H9 (cell line): ENCODE measurements at regions not wholly inside any gene's neighbourhood (a gene's known extent, or its start where the extent isn't known, plus 50 kb on each side); places are given as distances from the start of the nearest gene placed in this dataset.

Experiments
- DNase-seq: peaks from one replicate; pipeline ENCODE4 v3.0.0-alpha.2; 2017
- H2AFZ ChIP-seq: one replicate; pipeline ENCODE4 v1.6.1; 2013; ENCODE audit warnings: mild to moderate bottlenecking, low read length, control low read depth, moderate library complexity
- H2AK5ac ChIP-seq: 2 replicates; pipeline ENCODE4 v1.6.1; 2013; ENCODE audit warnings: low read length, control low read depth, mixed read lengths; ENCODE audit not compliant: insufficient read length
- H2BK120ac ChIP-seq: one replicate; pipeline ENCODE4 v1.6.1; 2013; ENCODE audit warnings: low read depth, mild to moderate bottlenecking, low read length, control low read depth, inconsistent platforms; ENCODE audit not compliant: poor library complexity, severe bottlenecking
- H2BK12ac ChIP-seq: 2 replicates; pipeline ENCODE4 v1.6.1; 2013; ENCODE audit warnings: low read length, control low read depth, mixed read lengths, low read depth; ENCODE audit not compliant: insufficient read length
- H2BK15ac ChIP-seq: 2 replicates; pipeline ENCODE4 v1.6.1; 2013; ENCODE audit warnings: low read depth, low read length, control low read depth
- H2BK20ac ChIP-seq: one replicate; pipeline ENCODE4 v1.6.1; 2013; ENCODE audit warnings: low read depth, mild to moderate bottlenecking, low read length, control low read depth, inconsistent platforms; ENCODE audit not compliant: poor library complexity, severe bottlenecking
- H2BK5ac ChIP-seq: 2 replicates; pipeline ENCODE4 v1.6.1; 2013; ENCODE audit warnings: low read length, control low read depth, mixed read lengths; ENCODE audit not compliant: insufficient read length
- H3K14ac ChIP-seq: 2 replicates; pipeline ENCODE4 v1.6.1; 2013; ENCODE audit warnings: low read length, control low read depth; ENCODE audit not compliant: insufficient read depth
- H3K18ac ChIP-seq: 2 replicates; pipeline ENCODE4 v1.6.1; 2013; ENCODE audit warnings: low read depth, mild to moderate bottlenecking, mixed read lengths, low read length, control low read depth; ENCODE audit not compliant: insufficient read length
- H3K23ac ChIP-seq: 2 replicates; pipeline ENCODE4 v1.6.1; 2013; ENCODE audit warnings: low read length, control low read depth, mixed read lengths, low read depth; ENCODE audit not compliant: insufficient read length
- H3K23me2 ChIP-seq: 2 replicates; pipeline ENCODE4 v1.6.1; 2013; ENCODE audit warnings: low read depth, mild to moderate bottlenecking, mixed read lengths, low read length, control low read depth; ENCODE audit not compliant: insufficient read length, poor library complexity, severe bottlenecking
- H3K27ac ChIP-seq: 2 replicates; pipeline ENCODE4 v1.5.1; 2013; ENCODE audit warnings: low read length, control low read depth, mixed read lengths, low read depth; ENCODE audit not compliant: insufficient read length
- H3K27me3 ChIP-seq: 2 replicates; pipeline ENCODE4 v1.6.1; 2013; ENCODE audit warnings: low read length, control low read depth, inconsistent platforms; ENCODE audit not compliant: insufficient read depth
- H3K4ac ChIP-seq: 2 replicates; pipeline ENCODE4 v1.6.1; 2013; ENCODE audit warnings: low read depth, mild to moderate bottlenecking, control low read depth, inconsistent platforms, low read length, moderate library complexity
- H3K4me1 ChIP-seq: 2 replicates; pipeline ENCODE4 v1.6.1; 2013; ENCODE audit warnings: low read length, control low read depth, inconsistent platforms; ENCODE audit not compliant: insufficient read depth
- H3K4me2 ChIP-seq: 2 replicates; pipeline ENCODE4 v1.6.1; 2013; ENCODE audit warnings: low read length, control low read depth, mixed read lengths; ENCODE audit not compliant: insufficient read length, insufficient read depth
- H3K56ac ChIP-seq: 2 replicates; pipeline ENCODE4 v1.6.1; 2013; ENCODE audit warnings: low read depth, mild to moderate bottlenecking, mixed read lengths, low read length, control low read depth; ENCODE audit not compliant: insufficient read length
- H3K79me1 ChIP-seq: 2 replicates; pipeline ENCODE4 v1.6.1; 2013; ENCODE audit warnings: low read depth, mild to moderate bottlenecking, moderate library complexity, low read length, control low read depth, inconsistent platforms; ENCODE audit not compliant: insufficient read depth, poor library complexity, severe bottlenecking
- H3K79me2 ChIP-seq: 2 replicates; pipeline ENCODE4 v1.6.1; 2013; ENCODE audit warnings: low read length, control low read depth, inconsistent platforms; ENCODE audit not compliant: insufficient read depth
- H3K9ac ChIP-seq: 2 replicates; pipeline ENCODE4 v1.6.1; 2013; ENCODE audit warnings: low read length, control low read depth, mixed read lengths; ENCODE audit not compliant: insufficient read length; ENCODE audit errors: extremely low read depth
- H3K9me3 ChIP-seq: one replicate; pipeline ENCODE4 v1.6.1; 2013; ENCODE audit warnings: low read depth, low read length, inconsistent platforms; ENCODE audit not compliant: control insufficient read depth
- H3T11ph ChIP-seq: one replicate; pipeline ENCODE4 v1.6.1; 2013; ENCODE audit warnings: mild to moderate bottlenecking, low read length, control low read depth, inconsistent platforms
- H4K20me1 ChIP-seq: one replicate; pipeline ENCODE4 v1.6.1; 2013; ENCODE audit not compliant: control insufficient read depth, insufficient read length, insufficient read depth
- H4K5ac ChIP-seq: 2 replicates; pipeline ENCODE4 v1.6.1; 2013; ENCODE audit warnings: low read depth, mild to moderate bottlenecking, mixed read lengths, low read length, control low read depth; ENCODE audit not compliant: insufficient read length
- H4K8ac ChIP-seq: replicated peaks from 2 replicates; pipeline ENCODE4 v1.6.1; 2013; ENCODE audit warnings: low read length, control low read depth, mixed read lengths, low read depth; ENCODE audit not compliant: insufficient read length
- H4K91ac ChIP-seq: 2 replicates; pipeline ENCODE4 v1.6.1; 2013; ENCODE audit warnings: low read depth, mild to moderate bottlenecking, moderate library complexity, mixed read lengths, low read length, control low read depth; ENCODE audit not compliant: insufficient read length
- H3K27ac Mint-ChIP-seq, 3 experiments: 2 replicates in 2 of 3; 3 replicates in 1 of 3; pipeline ENCODE4 v1.8.0; 2020 to 2021; ENCODE audit warnings: mixed read lengths in 3 of 3, mild to moderate bottlenecking in 1 of 3, moderate library complexity in 1 of 3
- H3K27me3 Mint-ChIP-seq: 2 replicates; pipeline ENCODE4 v1.8.0; 2021; ENCODE audit warnings: low read depth, mild to moderate bottlenecking, moderate library complexity, mixed read lengths
- H3K36me3 Mint-ChIP-seq, 3 experiments: 2 replicates in 2 of 3; 3 replicates in 1 of 3; pipeline ENCODE4 v1.8.0; 2020 to 2021; ENCODE audit warnings: low read depth in 3 of 3, mixed read lengths in 3 of 3; ENCODE audit not compliant: insufficient read depth in 1 of 3
- H3K4me1 Mint-ChIP-seq, 2 experiments: 2 replicates each; pipeline ENCODE4 v1.8.0; 2020; ENCODE audit warnings: mixed read lengths in 2 of 2
- H3K4me3 Mint-ChIP-seq, 2 experiments: 2 replicates in 1 of 2; 3 replicates in 1 of 2; pipeline ENCODE4 v1.8.0; 2020 to 2021; ENCODE audit warnings: mild to moderate bottlenecking in 2 of 2, mixed read lengths in 2 of 2, moderate library complexity in 1 of 2
- H3K9me3 Mint-ChIP-seq, 2 experiments: 2 replicates in 1 of 2; 3 replicates in 1 of 2; pipeline ENCODE4 v1.8.0; 2020; ENCODE audit warnings: mild to moderate bottlenecking in 2 of 2, mixed read lengths in 2 of 2, moderate library complexity in 1 of 2
- CTCF ChIP-seq: fragments of 200-600 bp; sonication (generic); conservative IDR thresholded peaks from 3 replicates; pipeline ENCODE4 v1.8.0; 2021; ENCODE audit warnings: antibody characterized with exemption, mild to moderate bottlenecking
- WGBS: extraction: QIAGEN DNeasy Blood & Tissue Kit; methylation state at CpG from one replicate; pipeline ENCODE4 v1.1.7; 2013; ENCODE audit warnings: missing lambda C conversion rate, low lambda C conversion rate, mixed read lengths; ENCODE audit not compliant: insufficient read length; ENCODE audit errors: extremely low coverage; 5-methylcytosine and 5-hydroxymethylcytosine counted together

GRCh38 chr10:21364196-21365114 lies 161.0 kb downstream of the SKIDA1 start:
- no peak overlapping the region for H2AFZ ChIP-seq

More at GRCh38 chr10:21364196-21365114, 161.0 kb downstream of the SKIDA1 start:
- peak; percentile 89 for DNase-seq
- peak overlapping the region; percentile 52 for H3K27ac ChIP-seq
- H3K23ac ChIP-seq = no peak overlapping the region
- no peak overlapping the region for H4K8ac ChIP-seq
- H3K27me3 ChIP-seq = no peaks in the 10 kb centered on the region
- no peak overlapping the region for H3K4me2 ChIP-seq
- no peak overlapping the region for H3K56ac ChIP-seq
- H3K79me1 ChIP-seq = no peaks in the 10 kb centered on the region
- H3K23me2 ChIP-seq = no peaks in the 10 kb centered on the region
- H3K14ac ChIP-seq = no peak overlapping the region
- Mint-ChIP-seq H3K4me3 (0 out of 5 replicates have a peak overlapping the region, but pooled peaks of 1 of the 2 experiments have one; percentile 20), H3K36me3 (no peaks in the 10 kb centered on the region), H3K4me1 (peaks cover 36 to 41% of the 10 kb centered on the region in 2 experiments), H3K9me3 (no peaks in the 10 kb centered on the region), H3K27me3 (no peaks in the 10 kb centered on the region), H3K27ac (peak overlapping the region; percentile 93 to 96 (median 93))
- no peak overlapping the region for H4K91ac ChIP-seq
- H3K79me2 ChIP-seq = no peaks in the 10 kb centered on the region
- H3K4ac ChIP-seq = no peak overlapping the region
- H2BK15ac ChIP-seq = no peak overlapping the region
- no peak overlapping the region for H3K9ac ChIP-seq
- no peak overlapping the region for H2BK120ac ChIP-seq
- no peak overlapping the region for H2BK20ac ChIP-seq
- no peak overlapping the region for H2AK5ac ChIP-seq
- no CpG with 5 or more reads among the region's 11 CpGs for WGBS
- no peak overlapping the region for H2BK5ac ChIP-seq
- H3K18ac ChIP-seq = no peak overlapping the region
- TF ChIP-seq CTCF = no peak
- no peaks in the 10 kb centered on the region for H4K20me1 ChIP-seq
- no peaks in the 10 kb centered on the region for H3K9me3 ChIP-seq
- no peak overlapping the region for H3T11ph ChIP-seq
- H3K4me1 ChIP-seq = peaks cover 3% of the 10 kb centered on the region; the same call in 1 of the 2 replicates
- H4K5ac ChIP-seq = no peak overlapping the region
- no peak overlapping the region for H2BK12ac ChIP-seq
